HepG2 (cell line): ENCODE measurements at regions not wholly inside any gene's neighbourhood (a gene's known extent, or its start where the extent isn't known, plus 50 kb on each side); places are given as distances from the start of the nearest gene placed in this dataset.
A peak's percentile ranks its signal among the peaks of the same experiment; 100 is the strongest.

Experiments used
- ATAC-seq: fragments of 200-7000 bp; cut with Tn5 transposase; 3 replicates; pipeline ENCODE4 v1.9.1; 2020; ENCODE audit warnings: mild to moderate bottlenecking, moderate library complexity
- BruUV-seq: library from RNA; stranded (reverse); fragments of 400-500 nt; replicated peaks from 2 replicates; lab custom pipeline; 2021; lab: Mats Ljungman, UMichigan
- CTCF ChIA-PET: fragments of 300-600 bp; formaldehyde crosslinking; extraction: SDS; loops from one replicate; lab custom pipeline; 2021; ENCODE audit warnings: low total read pairs, inconsistent platforms, low intra/inter-chr PET ratio; lab: Yijun Ruan, JAX
- POLR2A ChIA-PET: fragments of 350-600 bp; sonication (Branson Sonifier 250); formaldehyde crosslinking; loops from one replicate; lab custom pipeline; 2020; ENCODE audit warnings: antibody characterized with exemption, inconsistent platforms; lab: Yijun Ruan, JAX
- DNase-seq: peaks from one replicate; pipeline ENCODE4 v3.0.0-alpha.2; 2015; ENCODE audit warnings: low spot score
- FAIRE-seq: peaks from 3 replicates; lab custom pipeline; 2011; peaks lifted over from hg19 to GRCh38; lab: Jason Lieb, UNC
- H2AFZ ChIP-seq: one replicate; pipeline ENCODE4 v1.6.1; 2011; ENCODE audit warnings: low read length, inconsistent platforms
- H3K27ac ChIP-seq: fragments of 300-600 bp; 3 replicates; pipeline ENCODE4 v1.8.0; 2011; ENCODE audit warnings: mixed run types, mild to moderate bottlenecking, mixed read lengths, low read length, inconsistent platforms; ENCODE audit not compliant: insufficient read depth; ENCODE audit errors: extremely low read length
- H3K27me3 ChIP-seq, 2 experiments: fragments of 200-600 bp in 1 of 2; 2 replicates in 1 of 2; 3 replicates in 1 of 2; pipeline versions ENCODE4 v1.6.0 to v1.8.0; 2011; ENCODE audit warnings: low read length in 2 of 2, mild to moderate bottlenecking in 2 of 2, moderate library complexity in 2 of 2, inconsistent platforms in 1 of 2; ENCODE audit not compliant: insufficient read depth in 2 of 2, control insufficient read depth in 1 of 2
- H3K36me3 ChIP-seq, 2 experiments: fragments of 200-600 bp in 1 of 2; replicated peaks in 1 of 2; 2 replicates in 1 of 2; 3 replicates in 1 of 2; pipeline versions ENCODE4 v1.5.1 to v1.8.0; 2011; ENCODE audit warnings: low read length in 2 of 2, inconsistent platforms in 1 of 2; ENCODE audit not compliant: insufficient read depth in 2 of 2, control insufficient read depth in 1 of 2
- H3K4me1 ChIP-seq: 2 replicates; pipeline ENCODE4 v1.5.1; 2012; ENCODE audit warnings: low read length, inconsistent platforms; ENCODE audit not compliant: insufficient read depth
- H3K4me2 ChIP-seq: 2 replicates; pipeline ENCODE4 v1.6.0; 2011; ENCODE audit warnings: low read depth, low read length, inconsistent platforms
- H3K4me3 ChIP-seq, 3 experiments: fragments of 200-600 bp in 1 of 3; sonication (generic), shearing (Covaris generic) in 1 of 3; replicated peaks in 1 of 3; 2 replicates each; pipeline ENCODE4 v1.5.1; 2011 to 2016; ENCODE audit warnings: low read length in 3 of 3, inconsistent platforms in 2 of 3, low read depth in 2 of 3, mild to moderate bottlenecking in 2 of 3, control low read depth in 1 of 3, mixed read lengths in 1 of 3; ENCODE audit not compliant: insufficient read depth in 1 of 3
- H3K79me2 ChIP-seq: one replicate; pipeline ENCODE4 v1.6.1; 2011; ENCODE audit warnings: low read length, inconsistent platforms; ENCODE audit not compliant: insufficient read depth
- H3K9ac ChIP-seq: 2 replicates; pipeline ENCODE4 v1.6.0; 2011; ENCODE audit warnings: mild to moderate bottlenecking, low read depth, low read length, inconsistent platforms; ENCODE audit not compliant: insufficient read depth
- H3K9me3 ChIP-seq: 2 replicates; pipeline ENCODE4 v1.5.1; 2012; ENCODE audit warnings: mild to moderate bottlenecking, low read length
- H4K20me1 ChIP-seq: 2 replicates; pipeline ENCODE4 v1.6.0; 2011; ENCODE audit warnings: inconsistent platforms, mild to moderate bottlenecking, low read length, moderate library complexity; ENCODE audit not compliant: insufficient read depth
- AKAP8 ChIP-seq: sonication (generic); formaldehyde crosslinking; IDR thresholded peaks from 2 replicates; pipeline ENCODE4 v1.5.1; 2020; ENCODE audit warnings: mild to moderate bottlenecking, missing genetic modification reagents
- ARNT2 ChIP-seq: sonication (generic); formaldehyde crosslinking; IDR thresholded peaks from 2 replicates; pipeline ENCODE4 v1.8.0; 2022; ENCODE audit warnings: mild to moderate bottlenecking, low read depth, missing genetic modification reagents, moderate library complexity
- ASH2L ChIP-seq: fragments of 300-600, 200-600 bp; sonication (generic); IDR thresholded peaks from 2 replicates; pipeline ENCODE4 v1.7.0; 2017; ENCODE audit warnings: low read depth, mild to moderate bottlenecking, moderate library complexity, mixed read lengths, low read length; ENCODE audit not compliant: insufficient read length
- BCL6 ChIP-seq: IDR thresholded peaks from 2 replicates; pipeline ENCODE4 v1.6.1; 2016; ENCODE audit warnings: missing genetic modification reagents, missing compliant biosample characterization
- FOXO1 ChIP-seq: sonication (generic); formaldehyde crosslinking; IDR thresholded peaks from 2 replicates; pipeline ENCODE4 v1.4.0; 2020; ENCODE audit warnings: missing genetic modification reagents
- HDAC1 ChIP-seq: sonication (generic); formaldehyde crosslinking; IDR thresholded peaks from 2 replicates; pipeline ENCODE4 v1.5.1; 2020; ENCODE audit warnings: mild to moderate bottlenecking, missing genetic modification reagents
- ISL2 ChIP-seq: sonication (generic); formaldehyde crosslinking; IDR thresholded peaks from 2 replicates; pipeline ENCODE4 v1.5.0; 2020; ENCODE audit warnings: missing genetic modification reagents
- KDM4B ChIP-seq: sonication (generic); formaldehyde crosslinking; IDR thresholded peaks from 2 replicates; pipeline ENCODE4 v1.4.0; 2020; ENCODE audit warnings: missing genetic modification reagents
- PHF21A ChIP-seq: sonication (generic); formaldehyde crosslinking; IDR thresholded peaks from 2 replicates; pipeline ENCODE4 v1.5.0; 2020; ENCODE audit warnings: mild to moderate bottlenecking, missing genetic modification reagents
- ZNF12 ChIP-seq: sonication (generic); formaldehyde crosslinking; IDR thresholded peaks from 2 replicates; pipeline ENCODE4 v1.5.0; 2020; ENCODE audit warnings: missing genetic modification reagents
- ZNF207 ChIP-seq: fragments of 450-650 bp; IDR thresholded peaks from 2 replicates; pipeline ENCODE4 v1.6.1; 2016; ENCODE audit warnings: antibody characterized with exemption, borderline replicate concordance
- ZNF574 ChIP-seq: sonication (generic); formaldehyde crosslinking; IDR thresholded peaks from 2 replicates; pipeline ENCODE4 v1.4.0; 2020; ENCODE audit warnings: missing genetic modification reagents
- WGBS: methylation state at CpG from one replicate; pipeline ENCODE4 v1.1.6; 2017; ENCODE audit warnings: low lambda C conversion rate; 5-methylcytosine and 5-hydroxymethylcytosine counted together
- in situ Hi-C: cut with HindIII; loops from 2 replicates; pipeline ENCODE4 v1.10.0; 2017; ENCODE audit warnings: low pct_unique_long_range_greater_than_20kb; ENCODE audit not compliant: extremely low pct_ligation_motif_present
- intact Hi-C: fragments of 100-400 bp; cut with micrococcal nuclease; formaldehyde crosslinking; loops from one replicate; pipeline ENCODE4 v1.10.0; 2022; ENCODE audit not compliant: unreplicated experiment
- TF ChIP-seq, protein P1 (sequence below): sonication (generic); formaldehyde crosslinking; IDR thresholded peaks from 2 replicates; pipeline ENCODE4 v1.4.0; 2020; ENCODE audit warnings: mild to moderate bottlenecking, missing genetic modification reagents

DNA sequence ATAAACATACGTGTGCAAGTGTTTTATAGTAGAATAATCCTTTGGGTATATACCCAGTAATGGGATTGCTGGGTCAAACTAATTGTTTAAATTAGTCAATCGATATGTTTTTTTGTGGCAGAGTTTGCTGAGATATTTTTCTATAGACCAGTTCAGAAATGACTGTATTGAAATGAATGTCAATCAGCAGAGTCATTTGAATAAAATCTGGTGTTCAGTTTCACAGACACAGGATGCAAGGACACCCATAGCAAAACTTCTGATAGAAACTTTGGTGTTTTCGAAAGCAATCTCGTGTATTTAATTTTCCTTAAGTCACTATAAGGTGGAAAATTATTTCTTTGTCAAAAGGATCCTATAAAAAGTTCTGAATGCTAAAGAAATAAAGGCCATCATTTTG, 434.4 kb downstream of the RAP2B start:
- no peaks in the 10 kb centered on the region for H3K79me2 ChIP-seq
- H3K4me3 ChIP-seq, result no peak overlapping the region
- FAIRE-seq, result no peak
- no peak overlapping the region for H3K4me2 ChIP-seq
- 7% methylated on average over 4 of the region's 4 CpGs for WGBS
- peaks cover 27% of the 10 kb centered on the region for H3K4me1 ChIP-seq
- DNase-seq, result no peak
- no peak for ATAC-seq
- no peaks in the 10 kb centered on the region for H3K36me3 ChIP-seq
- intact Hi-C loops (loop anchor here (5.0 kb wide), 2 partner anchors 154 to 434 kb away; partner anchors contain the start of gene RAP2B), in situ Hi-C loops (loop anchor here (10.0 kb wide), 1 partner anchor 572 kb away; no protein-coding TSS in a partner anchor)
- no peak overlapping the region for H2AFZ ChIP-seq
- no peaks in the 10 kb centered on the region for H3K9me3 ChIP-seq
- ChIA-PET POLR2A (no interaction called here), CTCF (no interaction called here)
- H3K9ac ChIP-seq, result no peak overlapping the region
- TF ChIP-seq, protein P1, sequence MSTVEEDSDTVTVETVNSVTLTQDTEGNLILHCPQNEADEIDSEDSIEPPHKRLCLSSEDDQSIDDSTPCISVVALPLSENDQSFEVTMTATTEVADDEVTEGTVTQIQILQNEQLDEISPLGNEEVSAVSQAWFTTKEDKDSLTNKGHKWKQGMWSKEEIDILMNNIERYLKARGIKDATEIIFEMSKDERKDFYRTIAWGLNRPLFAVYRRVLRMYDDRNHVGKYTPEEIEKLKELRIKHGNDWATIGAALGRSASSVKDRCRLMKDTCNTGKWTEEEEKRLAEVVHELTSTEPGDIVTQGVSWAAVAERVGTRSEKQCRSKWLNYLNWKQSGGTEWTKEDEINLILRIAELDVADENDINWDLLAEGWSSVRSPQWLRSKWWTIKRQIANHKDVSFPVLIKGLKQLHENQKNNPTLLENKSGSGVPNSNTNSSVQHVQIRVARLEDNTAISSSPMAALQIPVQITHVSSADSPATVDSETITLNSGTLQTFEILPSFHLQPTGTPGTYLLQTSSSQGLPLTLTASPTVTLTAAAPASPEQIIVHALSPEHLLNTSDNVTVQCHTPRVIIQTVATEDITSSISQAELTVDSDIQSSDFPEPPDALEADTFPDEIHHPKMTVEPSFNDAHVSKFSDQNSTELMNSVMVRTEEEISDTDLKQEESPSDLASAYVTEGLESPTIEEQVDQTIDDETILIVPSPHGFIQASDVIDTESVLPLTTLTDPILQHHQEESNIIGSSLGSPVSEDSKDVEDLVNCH (CRISPR knock-in tag), result no peak
- no TSS peak for BruUV-seq
- H3K27ac ChIP-seq, result no peak overlapping the region
- H3K27me3 ChIP-seq, result no peaks in the 10 kb centered on the region
- H4K20me1 ChIP-seq, result no peaks in the 10 kb centered on the region

GRCh38 chr3:153599685-153600084, 437.7 kb downstream of the RAP2B start:
- peaks cover 30% of the 10 kb centered on the region for H3K4me1 ChIP-seq
- no peaks in the 10 kb centered on the region for H3K36me3 ChIP-seq
- DNase-seq (peak; percentile 76), ATAC-seq (peak; percentile 95), FAIRE-seq (no peak)
- intact Hi-C loops, result loop anchor here (5.0 kb wide), 2 partner anchors 157 to 437 kb away; partner anchors contain the start of gene RAP2B
- 0 out of 6 replicates have a peak overlapping the region, but pooled peaks of 1 of the 3 experiments have one; percentile 9 for H3K4me3 ChIP-seq
- H3K79me2 ChIP-seq, result no peaks in the 10 kb centered on the region
- H3K27ac ChIP-seq, result no peak overlapping the region
- H4K20me1 ChIP-seq, result no peaks in the 10 kb centered on the region
- ChIA-PET POLR2A (no interaction called here), CTCF (no interaction called here)
- H3K27me3 ChIP-seq, result no peaks in the 10 kb centered on the region; a peak in 1 of 5 replicates
- no peaks in the 10 kb centered on the region for H3K9me3 ChIP-seq
- in situ Hi-C loops, result loop anchor here (10.0 kb wide), 1 partner anchor 575 kb away; no protein-coding TSS in a partner anchor
- no peak overlapping the region for H2AFZ ChIP-seq
- BruUV-seq, result no TSS peak
- H3K9ac ChIP-seq, result no peak overlapping the region
- 0% methylated on average over 2 of the region's 2 CpGs for WGBS
- peak overlapping the region; percentile 61 for H3K4me2 ChIP-seq
- no peak; the same call in 1 of the 2 replicates for TF ChIP-seq FOXO1 (CRISPR knock-in tag)
- TF ChIP-seq HDAC1 (CRISPR knock-in tag), result peak; percentile 47; the same call in 1 of the 2 replicates
- TF ChIP-seq BCL6 (CRISPR knock-in tag), result 0 out of 2 replicates have a peak, but pooled peaks have one; percentile 16
- no peak for TF ChIP-seq ZNF574 (CRISPR knock-in tag)
- TF ChIP-seq ZNF207, result no peak
- no peak for TF ChIP-seq ZNF12 (CRISPR knock-in tag)
- TF ChIP-seq PHF21A, result peak; percentile 58
- no peak for TF ChIP-seq ASH2L
- TF ChIP-seq AKAP8 (CRISPR knock-in tag), result no peak
- TF ChIP-seq ARNT2 (CRISPR knock-in tag), result no peak
- no peak for TF ChIP-seq ISL2 (CRISPR knock-in tag)
- no peak for TF ChIP-seq KDM4B (CRISPR knock-in tag)
